Naive thymus-derived CD4-positive, alpha-beta T cell (primary cell): ENCODE measurements at regions not wholly inside any gene's neighbourhood (a gene's known extent, or its start where the extent isn't known, plus 50 kb on each side); places are given as distances from the start of the nearest gene placed in this dataset.

Experiments used
- ATAC-seq: fragments of 150-1000 bp; cut with Tn5 transposase; 2 replicates; pipeline ENCODE4 v1.10.0; 2021; ENCODE audit warnings: mild to moderate bottlenecking, moderate library complexity
- CTCF ChIA-PET: fragments of 350-600 bp; sonication (Branson Sonifier 250); formaldehyde crosslinking; loops from one replicate; lab custom pipeline; 2021; ENCODE audit warnings: antibody characterized with exemption; lab: Charles Lee
- POLR2A ChIA-PET: fragments of 350-600 bp; sonication (Branson Sonifier 250); formaldehyde crosslinking; loops from one replicate; lab custom pipeline; 2021; ENCODE audit warnings: antibody characterized with exemption, inconsistent platforms; lab: Charles Lee
- DNase-seq, 9 donors: peaks; one replicate each; pipeline versions ENCODE4 v3.0.0 to v3.0.0-alpha.2; 2020 to 2022; ENCODE audit warnings: mixed read lengths in 1 of 9
- H3K27ac ChIP-seq: one replicate; pipeline ENCODE4 v1.7.0; 2013; ENCODE audit warnings: mild to moderate bottlenecking, low read depth, low read length, moderate library complexity
- H3K27me3 ChIP-seq, 2 donors: one replicate each; pipeline ENCODE4 v1.7.0; 2013; ENCODE audit warnings: low read length in 2 of 2, mild to moderate bottlenecking in 2 of 2, moderate library complexity in 2 of 2; ENCODE audit not compliant: control insufficient read depth in 2 of 2, insufficient read depth in 2 of 2
- H3K36me3 ChIP-seq, 3 experiments: 1 replicate in 2 of 3; 2 replicates in 1 of 3; pipeline ENCODE4 v1.7.0; 2013; ENCODE audit warnings: low read length in 3 of 3, mild to moderate bottlenecking in 3 of 3, moderate library complexity in 1 of 3; ENCODE audit not compliant: insufficient read depth in 3 of 3, control insufficient read depth in 2 of 3
- H3K4me1 ChIP-seq, 2 donors: one replicate each; pipeline ENCODE4 v1.7.0; 2013; ENCODE audit warnings: low read length in 2 of 2, mild to moderate bottlenecking in 2 of 2, moderate library complexity in 1 of 2; ENCODE audit not compliant: control insufficient read depth in 2 of 2, insufficient read depth in 2 of 2
- H3K4me3 ChIP-seq: 2 replicates; pipeline ENCODE4 v1.7.0; 2013; ENCODE audit warnings: mild to moderate bottlenecking, low read length
- H3K9me3 ChIP-seq, 3 experiments: 1 replicate in 2 of 3; 2 replicates in 1 of 3; pipeline ENCODE4 v1.7.0; 2013; ENCODE audit warnings: low read length in 3 of 3; ENCODE audit not compliant: control insufficient read depth in 2 of 3
- H3K27ac Mint-ChIP-seq, 9 donors: one replicate each; pipeline ENCODE4 v1.8.0; 2020 to 2022; ENCODE audit warnings: mixed read lengths in 9 of 9, mild to moderate bottlenecking in 8 of 9, moderate library complexity in 5 of 9, inconsistent platforms in 2 of 9
- H3K27me3 Mint-ChIP-seq, 5 donors: one replicate each; pipeline ENCODE4 v1.8.0; 2021 to 2022; ENCODE audit warnings: mixed read lengths in 5 of 5, mild to moderate bottlenecking in 1 of 5
- H3K36me3 Mint-ChIP-seq, 5 donors: one replicate each; pipeline ENCODE4 v1.8.0; 2020 to 2022; ENCODE audit warnings: mixed read lengths in 5 of 5, mild to moderate bottlenecking in 3 of 5, inconsistent platforms in 1 of 5
- H3K4me1 Mint-ChIP-seq, 7 donors: one replicate each; pipeline ENCODE4 v1.8.0; 2020 to 2022; ENCODE audit warnings: mixed read lengths in 7 of 7, mild to moderate bottlenecking in 3 of 7, inconsistent platforms in 1 of 7
- H3K4me3 Mint-ChIP-seq, 10 donors: one replicate each; pipeline ENCODE4 v1.8.0; 2020 to 2022; ENCODE audit warnings: mild to moderate bottlenecking in 10 of 10, mixed read lengths in 10 of 10, moderate library complexity in 6 of 10, inconsistent platforms in 2 of 10
- H3K9me3 Mint-ChIP-seq, 11 donors: one replicate each; pipeline ENCODE4 v1.8.0; 2020 to 2022; ENCODE audit warnings: mixed read lengths in 11 of 11, mild to moderate bottlenecking in 4 of 11, inconsistent platforms in 1 of 11, moderate library complexity in 1 of 11
- intact Hi-C, 2 donors: fragments of 100-400 bp; cut with micrococcal nuclease; formaldehyde crosslinking; loops; one replicate each; pipeline ENCODE4 v1.15.1; 2023

- ChIA-PET POLR2A (no interaction called here), CTCF (interaction anchor here (0.5 kb wide), 1 partner anchor 50 kb away, joined by 3 read pairs; no protein-coding TSS in a partner anchor)
- DNase-seq (no peak), ATAC-seq (no peak)
- no peaks in the 10 kb centered on the region for H3K36me3 ChIP-seq
- H3K9me3 ChIP-seq, result no peaks in the 10 kb centered on the region
- no peaks in the 10 kb centered on the region for H3K4me1 ChIP-seq
- H3K27ac Mint-ChIP-seq, result no peak overlapping the region
- intact Hi-C loops, result no loop called here
- H3K27ac ChIP-seq, result no peak overlapping the region
- H3K4me3 Mint-ChIP-seq, result no peak overlapping the region
- no peak overlapping the region for H3K4me3 ChIP-seq
- H3K27me3 ChIP-seq, result no peaks in the 10 kb centered on the region
- H3K9me3 Mint-ChIP-seq, result peaks cover 0 to 6% (median 0%) of the 10 kb centered on the region in 11 donors
- peaks cover 0 to 3% (median 0%) of the 10 kb centered on the region in 7 donors for H3K4me1 Mint-ChIP-seq
- H3K36me3 Mint-ChIP-seq, result no peaks in the 10 kb centered on the region
- peaks cover 4 to 15% (median 5%) of the 10 kb centered on the region in 5 donors for H3K27me3 Mint-ChIP-seq
Observed at GRCh38 chr16:79336437-79337229, 263.9 kb downstream of the MAF start.

DNA sequence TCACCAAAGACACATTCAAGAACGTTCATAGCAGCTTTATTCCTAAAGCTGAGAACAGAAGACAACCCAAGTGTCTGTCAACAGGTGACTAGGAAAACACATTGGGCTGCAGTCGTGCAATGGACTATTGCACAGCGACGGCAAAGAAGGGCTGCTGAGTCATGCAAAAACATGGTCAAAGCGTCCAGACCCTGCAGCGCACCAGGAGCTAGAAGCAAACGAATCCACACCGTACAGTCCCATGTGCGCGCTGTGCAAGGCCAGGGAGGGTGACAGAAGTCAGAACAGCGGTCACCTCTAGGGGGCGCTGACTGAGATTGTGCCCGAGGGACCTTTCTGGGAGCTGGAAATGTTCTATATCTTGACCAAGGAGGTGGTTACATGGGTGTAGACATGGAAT is 266.4 kb downstream of the MAF start:
- Mint-ChIP-seq H3K36me3 (no peaks in the 10 kb centered on the region), H3K27ac (no peak overlapping the region), H3K9me3 (peaks cover 0 to 6% (median 0%) of the 10 kb centered on the region in 11 donors), H3K27me3 (peaks cover 2 to 17% (median 11%) of the 10 kb centered on the region in 5 donors), H3K4me1 (peaks cover 0 to 2% (median 0%) of the 10 kb centered on the region in 7 donors), H3K4me3 (no peak overlapping the region)
- Histone ChIP-seq H3K4me3 (no peak overlapping the region), H3K9me3 (no peaks in the 10 kb centered on the region), H3K27me3 (no peaks in the 10 kb centered on the region), H3K36me3 (no peaks in the 10 kb centered on the region), H3K27ac (no peak overlapping the region), H3K4me1 (no peaks in the 10 kb centered on the region)
- POLR2A ChIA-PET, result interaction anchor here (0.6 kb wide), 1 partner anchor 18 kb away, joined by 3 read pairs; no protein-coding TSS in a partner anchor
- intact Hi-C loops, result no loop called here
- DNase-seq (peak in 2 of 9 donors; percentile 2 to 7), ATAC-seq (no peak)
- CTCF ChIA-PET, result no interaction called here

DNA sequence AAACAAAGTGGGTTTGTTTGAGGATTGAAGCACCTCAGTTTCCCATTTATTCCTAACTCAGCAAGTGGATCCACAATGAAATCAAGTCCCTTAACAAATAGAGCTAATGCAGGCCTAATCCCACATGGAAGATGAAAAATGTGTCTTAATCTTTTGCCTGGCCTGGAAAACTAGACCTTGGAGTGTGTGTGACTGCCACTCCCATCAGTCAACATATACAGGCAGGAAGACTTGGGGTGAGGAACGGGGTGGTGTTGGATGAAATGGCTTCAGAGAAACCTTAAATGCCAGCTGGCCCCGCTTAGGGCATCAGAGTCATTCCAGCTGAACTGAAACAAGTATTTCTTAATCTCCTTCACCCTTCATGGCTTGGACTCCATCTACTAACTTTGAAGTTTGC is 269.5 kb downstream of the MAF start:
- Histone ChIP-seq H3K4me1 (no peaks in the 10 kb centered on the region), H3K27ac (no peak overlapping the region), H3K36me3 (no peaks in the 10 kb centered on the region), H3K27me3 (no peaks in the 10 kb centered on the region), H3K9me3 (no peaks in the 10 kb centered on the region), H3K4me3 (no peak overlapping the region)
- peaks cover 0 to 5% (median under 1%) of the 10 kb centered on the region in 7 donors for H3K4me1 Mint-ChIP-seq
- no peak for DNase-seq
- peaks cover 0 to 1% (median 0%) of the 10 kb centered on the region in 11 donors for H3K9me3 Mint-ChIP-seq
- H3K36me3 Mint-ChIP-seq, result no peaks in the 10 kb centered on the region
- H3K27me3 Mint-ChIP-seq, result peaks cover 7 to 21% (median 10%) of the 10 kb centered on the region in 5 donors
- intact Hi-C loops, result no loop called here
- POLR2A ChIA-PET, result no interaction called here
- no peak overlapping the region for H3K27ac Mint-ChIP-seq
- no peak overlapping the region for H3K4me3 Mint-ChIP-seq
- no peak for ATAC-seq
- CTCF ChIA-PET, result no interaction called here

DNA sequence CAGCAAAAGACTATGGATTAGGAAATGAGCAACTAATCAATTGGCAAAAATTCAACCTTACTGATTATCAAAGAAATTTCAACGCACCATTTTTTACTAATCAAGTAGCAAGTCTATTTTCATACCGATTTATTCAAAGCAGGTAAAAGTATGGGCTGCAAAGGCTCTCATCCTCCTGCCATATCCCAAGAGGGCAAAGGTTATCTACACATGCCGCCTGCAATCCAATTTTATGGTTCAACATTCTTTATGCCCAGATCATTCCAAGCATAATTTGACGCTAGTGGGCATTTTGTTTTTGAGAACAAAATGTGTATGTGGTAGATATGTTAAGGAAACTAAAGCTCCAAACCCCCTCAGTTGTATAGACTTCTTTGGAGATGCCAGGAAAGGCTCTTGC is 270.6 kb downstream of the MAF start:
- ATAC-seq (no peak), DNase-seq (no peak)
- Mint-ChIP-seq H3K27me3 (peaks cover 7 to 21% (median 15%) of the 10 kb centered on the region in 5 donors), H3K36me3 (peaks cover 0 to 1% (median 0%) of the 10 kb centered on the region in 5 donors), H3K4me1 (peaks cover 4 to 15% (median 10%) of the 10 kb centered on the region in 7 donors), H3K27ac (no peak overlapping the region), H3K9me3 (peaks cover 0 to 1% (median 0%) of the 10 kb centered on the region in 11 donors), H3K4me3 (no peak overlapping the region)
- H3K36me3 ChIP-seq, result no peaks in the 10 kb centered on the region
- no peak overlapping the region for H3K4me3 ChIP-seq
- POLR2A ChIA-PET, result no interaction called here
- no peaks in the 10 kb centered on the region for H3K9me3 ChIP-seq
- no peak overlapping the region for H3K27ac ChIP-seq
- no peaks in the 10 kb centered on the region for H3K4me1 ChIP-seq
- CTCF ChIA-PET, result no interaction called here
- intact Hi-C loops, result no loop called here
- H3K27me3 ChIP-seq, result no peaks in the 10 kb centered on the region

DNA sequence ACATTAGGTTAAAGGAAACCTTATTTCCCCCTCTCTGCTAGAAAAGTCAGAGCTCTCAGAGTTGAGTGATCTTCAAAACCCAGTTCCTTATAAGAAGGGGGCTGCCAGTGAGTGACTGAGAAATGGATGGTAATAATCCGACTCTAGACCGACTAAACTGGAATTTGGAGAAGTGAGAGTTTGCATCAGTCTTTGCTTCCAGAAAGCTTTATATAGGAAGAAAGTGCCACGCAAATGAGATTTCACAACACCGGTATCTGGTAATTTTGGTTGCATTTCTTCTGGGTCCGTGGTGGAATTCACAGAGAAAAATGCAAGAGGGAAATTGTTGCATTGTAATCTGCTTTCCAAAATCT is 271.4 kb downstream of the MAF start:
- DNase-seq, result no peak
- ATAC-seq, result peak; percentile 67
- peaks cover 0 to 1% (median 0%) of the 10 kb centered on the region in 11 donors for H3K9me3 Mint-ChIP-seq
- no peaks in the 10 kb centered on the region for H3K4me1 ChIP-seq
- no peak overlapping the region for H3K4me3 Mint-ChIP-seq
- POLR2A ChIA-PET, result no interaction called here
- H3K27me3 ChIP-seq, result no peaks in the 10 kb centered on the region
- H3K4me3 ChIP-seq, result no peak overlapping the region
- intact Hi-C loops, result no loop called here
- H3K36me3 Mint-ChIP-seq, result peaks cover 0 to 1% (median 0%) of the 10 kb centered on the region in 5 donors
- H3K27me3 Mint-ChIP-seq, result peaks cover 7 to 21% (median 15%) of the 10 kb centered on the region in 5 donors
- no peak overlapping the region for H3K27ac ChIP-seq
- H3K9me3 ChIP-seq, result no peaks in the 10 kb centered on the region
- H3K36me3 ChIP-seq, result no peaks in the 10 kb centered on the region
- H3K27ac Mint-ChIP-seq, result no peak overlapping the region
- H3K4me1 Mint-ChIP-seq, result peaks cover 3 to 17% (median 11%) of the 10 kb centered on the region in 7 donors
- CTCF ChIA-PET, result no interaction called here

DNA sequence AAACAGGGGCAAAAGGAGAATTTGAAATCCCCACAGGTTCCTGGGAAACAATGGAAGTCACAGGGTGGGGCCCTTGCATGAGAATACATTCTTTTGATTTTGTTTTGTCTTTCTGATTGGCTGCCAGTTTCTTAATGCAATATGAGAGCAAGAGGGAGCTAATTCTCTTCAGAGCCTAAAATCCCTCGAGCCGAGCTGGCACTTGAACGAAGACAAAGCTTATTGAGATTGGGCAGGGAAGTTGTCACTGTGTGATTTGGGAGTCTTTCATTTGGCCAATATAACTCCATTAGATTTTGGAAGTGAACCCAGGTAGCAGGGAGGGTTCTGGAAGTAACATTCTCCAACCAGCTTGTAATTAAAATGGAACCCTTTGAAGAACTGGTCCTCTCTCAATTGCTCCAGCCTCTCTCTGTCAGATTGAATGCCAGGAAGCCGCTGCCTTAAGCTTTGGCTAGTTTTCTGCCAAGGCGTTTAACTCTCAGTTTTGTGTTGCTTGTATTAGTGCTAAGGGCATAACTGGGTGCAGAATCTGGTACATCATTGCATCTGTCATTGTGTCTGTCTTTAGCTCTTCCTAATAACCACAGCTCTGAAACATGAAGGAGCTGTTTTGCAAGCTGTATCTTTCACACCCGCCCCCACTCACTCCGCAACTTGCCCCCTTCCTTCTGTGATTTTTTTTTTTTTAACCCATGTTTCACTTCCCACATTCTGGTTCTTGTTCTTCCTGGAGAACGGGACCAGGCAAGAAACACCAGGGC is 272.0 kb downstream of the MAF start:
- Histone ChIP-seq H3K36me3 (no peaks in the 10 kb centered on the region), H3K4me3 (no peak overlapping the region), H3K9me3 (no peaks in the 10 kb centered on the region), H3K27ac (no peak overlapping the region), H3K27me3 (no peaks in the 10 kb centered on the region), H3K4me1 (no peaks in the 10 kb centered on the region)
- Mint-ChIP-seq H3K36me3 (peaks cover 0 to 1% (median 0%) of the 10 kb centered on the region in 5 donors), H3K4me3 (no peak overlapping the region), H3K9me3 (peaks cover 0 to 1% (median 0%) of the 10 kb centered on the region in 11 donors), H3K27ac (peak overlapping the region in 1 of 9 donors; percentile 13), H3K4me1 (peaks cover 2 to 17% (median 11%) of the 10 kb centered on the region in 7 donors), H3K27me3 (peaks cover 8 to 25% (median 17%) of the 10 kb centered on the region in 5 donors)
- ATAC-seq, result peak; percentile 32
- intact Hi-C loops, result no loop called here
- no peak for DNase-seq
- POLR2A ChIA-PET, result no interaction called here
- CTCF ChIA-PET, result no interaction called here
